HFF-Myc (cell line): ENCODE measurements at regions not wholly inside any gene's neighbourhood (a gene's known extent, or its start where the extent isn't known, plus 50 kb on each side); places are given as distances from the start of the nearest gene placed in this dataset.

Source experiments
- DNase-seq: peaks from one replicate; pipeline ENCODE4 v3.0.0-alpha.2; 2011; ENCODE audit warnings: low read depth; ENCODE audit errors: extremely low read depth
- H3K4me3 ChIP-seq: replicated peaks from 2 replicates; pipeline ENCODE4 v1.5.1; 2011; ENCODE audit warnings: low read depth, mild to moderate bottlenecking, control low read depth, low read length
- CTCF ChIP-seq: IDR thresholded peaks from 2 replicates; pipeline ENCODE4 v1.5.1; 2012; ENCODE audit warnings: mild to moderate bottlenecking, low read depth, low read length, control low read depth; ENCODE audit errors: missing control alignments

GRCh38 chr4:185992585-185992984 lies 76.4 kb upstream of the TLR3 start:
- no peak for DNase-seq
- TF ChIP-seq CTCF = no peak
- H3K4me3 ChIP-seq = no peak overlapping the region

DNA sequence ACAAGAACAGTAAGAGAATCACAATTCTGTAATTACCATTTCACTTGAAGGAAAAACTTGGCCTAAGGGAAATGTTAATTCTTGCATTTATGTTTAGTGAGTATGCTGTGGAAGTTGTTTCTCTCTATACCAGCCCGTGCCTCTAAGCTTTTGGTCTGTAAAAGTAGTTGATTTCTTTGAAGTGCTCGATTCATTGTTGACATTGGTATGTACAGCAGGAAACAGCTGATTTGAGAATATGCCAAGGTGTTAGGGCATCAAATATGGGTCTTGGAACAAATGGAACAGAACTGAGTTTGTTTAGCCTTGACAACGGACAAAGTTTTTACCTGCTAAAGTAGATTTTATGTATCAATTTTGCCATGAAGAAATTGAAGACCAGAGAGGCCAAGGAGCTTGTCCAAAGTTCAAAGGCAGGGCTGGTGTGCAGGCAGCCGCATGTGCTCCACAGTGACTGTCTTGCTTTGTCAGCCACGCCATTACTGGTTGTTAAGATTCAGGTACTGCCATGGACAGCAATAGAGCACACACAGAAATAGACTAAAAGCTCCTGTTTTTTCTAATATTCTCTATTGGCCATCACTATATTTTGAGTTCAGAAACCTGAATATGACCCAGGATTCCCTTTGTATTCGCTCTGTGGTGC lies 75.5 kb upstream of the TLR3 start:
- no peak for TF ChIP-seq CTCF
- no peak for DNase-seq
- H3K4me3 ChIP-seq = no peak overlapping the region

DNA sequence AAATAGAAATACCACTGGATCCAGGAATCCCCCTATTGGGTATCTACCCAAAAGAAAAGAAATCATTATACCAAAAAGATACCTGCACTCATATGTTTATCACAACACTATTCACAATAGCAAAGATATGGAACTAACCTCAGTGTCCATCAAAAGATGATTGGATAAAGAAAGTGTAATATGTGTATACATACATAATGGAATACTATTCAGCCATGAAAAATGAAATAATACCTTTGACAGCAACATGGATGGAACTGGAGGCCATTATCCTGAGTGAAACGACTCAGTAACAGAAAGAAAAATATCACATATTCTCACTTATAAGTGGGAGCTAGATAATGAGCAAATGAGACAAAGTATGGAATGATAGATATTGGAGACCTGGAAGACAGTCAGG lies 74.2 kb upstream of the TLR3 start:
- no peak overlapping the region for H3K4me3 ChIP-seq
- no peak for TF ChIP-seq CTCF
- no peak for DNase-seq

GRCh38 chr4:185995665-185996064 lies 73.3 kb upstream of the TLR3 start:
- DNase-seq = no peak
- TF ChIP-seq CTCF = no peak
- H3K4me3 ChIP-seq = no peak overlapping the region

DNA sequence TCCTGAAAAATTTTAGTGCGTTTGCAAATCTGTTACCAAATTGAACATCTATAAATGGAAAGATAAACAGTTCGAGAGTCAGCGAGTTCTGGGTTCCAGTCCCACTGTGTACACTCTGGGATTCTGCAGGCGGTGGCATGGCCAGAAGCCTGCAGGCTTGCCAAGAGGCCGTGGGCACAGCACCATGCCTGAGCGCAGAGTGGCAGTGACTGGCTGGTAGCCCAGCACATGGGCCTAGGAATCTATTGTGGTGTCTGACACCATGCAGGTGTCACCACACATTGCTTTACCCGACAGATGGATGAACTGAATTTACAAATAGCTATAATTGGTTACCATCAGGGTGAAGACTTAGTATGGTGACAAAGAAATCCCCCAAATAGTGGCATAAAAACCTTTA lies 71.7 kb upstream of the TLR3 start:
- no peak for TF ChIP-seq CTCF
- H3K4me3 ChIP-seq = no peak overlapping the region
- DNase-seq = no peak

GRCh38 chr4:185998791-185999190 lies 70.2 kb upstream of the TLR3 start:
- no peak overlapping the region for H3K4me3 ChIP-seq
- DNase-seq = no peak
- TF ChIP-seq CTCF = no peak

- H3K4me3 ChIP-seq = no peak overlapping the region
- no peak for TF ChIP-seq CTCF
- no peak for DNase-seq
These were observed 69.7 kb upstream of the TLR3 start for GRCh38 chr4:185999207-185999606.
